HG03095 (cell line): ENCODE measurements at regions not wholly inside any gene's neighbourhood (a gene's known extent, or its start where the extent isn't known, plus 50 kb on each side); places are given as distances from the start of the nearest gene placed in this dataset.
"Not testable (repeated sequence)": the region's sequence is repeated elsewhere in the genome, so short reads cannot be mapped to it uniquely, and the experiment has no call there.

Source experiments
- ATAC-seq: cut with Tn5 transposase; IDR thresholded peaks from one replicate; pipeline ENCODE4 v1.9.1; 2021; ENCODE audit warnings: moderate library complexity; ENCODE audit not compliant: unreplicated experiment

GRCh38 chr9:102205251-102205650 is 466.8 kb upstream of the GRIN3A start:
- ATAC-seq = no peak

- ATAC-seq = no peak
These were observed 463.7 kb upstream of the GRIN3A start for GRCh38 chr9:102202126-102202525.

- ATAC-seq = no peak
These were observed 447.5 kb upstream of the GRIN3A start for GRCh38 chr9:102185962-102186361.

GRCh38 chr9:102185371-102185770 is 446.9 kb upstream of the GRIN3A start:
- no peak for ATAC-seq

- ATAC-seq = no peak
These were observed 440.4 kb upstream of the GRIN3A start for GRCh38 chr9:102178811-102179210.

GRCh38 chr9:102174202-102174601 is 435.8 kb upstream of the GRIN3A start:
- not testable (repeated sequence) for ATAC-seq

- ATAC-seq = no peak
These were observed 425.8 kb upstream of the GRIN3A start for GRCh38 chr9:102164247-102164646.

- ATAC-seq = not testable (repeated sequence)
These were observed 414.6 kb upstream of the GRIN3A start for GRCh38 chr9:102153081-102153480.

GRCh38 chr9:102135768-102136167 is 397.3 kb upstream of the GRIN3A start:
- no peak for ATAC-seq

- ATAC-seq = no peak
These were observed 386.0 kb upstream of the GRIN3A start for GRCh38 chr9:102124465-102124864.

GRCh38 chr9:102114557-102114956 is 376.1 kb upstream of the GRIN3A start:
- no peak for ATAC-seq

- no peak for ATAC-seq
These were observed 374.7 kb upstream of the GRIN3A start for GRCh38 chr9:102113191-102113590.

GRCh38 chr9:102106439-102106838 is 368.0 kb upstream of the GRIN3A start:
- ATAC-seq = no peak

GRCh38 chr9:102101723-102102122 is 363.3 kb upstream of the GRIN3A start:
- no peak for ATAC-seq

GRCh38 chr9:102087141-102087540 is 348.7 kb upstream of the GRIN3A start:
- no peak for ATAC-seq

- no peak for ATAC-seq
These were observed 347.1 kb upstream of the GRIN3A start for GRCh38 chr9:102085548-102085947.

- no peak for ATAC-seq
These were observed 333.8 kb upstream of the GRIN3A start for GRCh38 chr9:102072059-102072764.

GRCh38 chr9:102069969-102070368 is 331.5 kb upstream of the GRIN3A start:
- no peak for ATAC-seq

GRCh38 chr9:102054811-102055210 is 316.4 kb upstream of the GRIN3A start:
- ATAC-seq = no peak

GRCh38 chr9:102049586-102050246 is 311.3 kb upstream of the GRIN3A start:
- ATAC-seq = no peak

- no peak for ATAC-seq
These were observed 309.1 kb upstream of the GRIN3A start for GRCh38 chr9:102047549-102047948.

GRCh38 chr9:102044133-102044532 is 305.7 kb upstream of the GRIN3A start:
- no peak for ATAC-seq

GRCh38 chr9:102038006-102038405 is 299.6 kb upstream of the GRIN3A start:
- no peak for ATAC-seq
